ENCODE measurements at regions not wholly inside any gene's neighbourhood (a gene's known extent, or its start where the extent isn't known, plus 50 kb on each side); places are given as distances from the start of the nearest gene placed in this dataset.
"Not testable (repeated sequence)": the region's sequence is repeated elsewhere in the genome, so short reads cannot be mapped to it uniquely, and the experiment has no call there.

DNA sequence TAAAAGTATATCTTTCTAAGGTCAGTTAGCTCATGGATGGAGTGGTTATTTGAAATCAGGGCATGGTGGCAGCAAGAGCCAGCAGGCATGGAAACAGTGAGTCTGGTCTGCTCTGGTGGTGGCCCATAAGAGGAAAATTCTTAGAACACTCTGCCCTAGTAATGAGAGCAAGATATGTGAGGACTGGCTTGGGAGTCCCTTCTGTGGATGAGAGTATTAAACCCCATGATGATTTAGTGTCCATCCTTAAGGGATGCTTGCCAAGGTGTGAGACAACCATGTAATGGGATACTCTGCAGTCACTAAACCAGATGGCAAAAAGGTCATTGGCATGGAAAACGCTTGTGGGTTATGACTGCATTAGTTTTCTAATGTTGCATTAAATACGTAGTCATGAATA, 269.9 kb downstream of the BCL2L11 start:
- not testable (repeated sequence) for H3K27ac Mint-ChIP-seq (ENCODE audit: unreplicated experiment); DNase-seq (ENCODE audit: low read depth, low spot score); H3K36me3 Mint-ChIP-seq (ENCODE audit: low read depth); H3K4me1 Mint-ChIP-seq; H3K9me3 Mint-ChIP-seq; H3K4me3 Mint-ChIP-seq; H3K27me3 Mint-ChIP-seq (ENCODE audit: low read depth)

DNA sequence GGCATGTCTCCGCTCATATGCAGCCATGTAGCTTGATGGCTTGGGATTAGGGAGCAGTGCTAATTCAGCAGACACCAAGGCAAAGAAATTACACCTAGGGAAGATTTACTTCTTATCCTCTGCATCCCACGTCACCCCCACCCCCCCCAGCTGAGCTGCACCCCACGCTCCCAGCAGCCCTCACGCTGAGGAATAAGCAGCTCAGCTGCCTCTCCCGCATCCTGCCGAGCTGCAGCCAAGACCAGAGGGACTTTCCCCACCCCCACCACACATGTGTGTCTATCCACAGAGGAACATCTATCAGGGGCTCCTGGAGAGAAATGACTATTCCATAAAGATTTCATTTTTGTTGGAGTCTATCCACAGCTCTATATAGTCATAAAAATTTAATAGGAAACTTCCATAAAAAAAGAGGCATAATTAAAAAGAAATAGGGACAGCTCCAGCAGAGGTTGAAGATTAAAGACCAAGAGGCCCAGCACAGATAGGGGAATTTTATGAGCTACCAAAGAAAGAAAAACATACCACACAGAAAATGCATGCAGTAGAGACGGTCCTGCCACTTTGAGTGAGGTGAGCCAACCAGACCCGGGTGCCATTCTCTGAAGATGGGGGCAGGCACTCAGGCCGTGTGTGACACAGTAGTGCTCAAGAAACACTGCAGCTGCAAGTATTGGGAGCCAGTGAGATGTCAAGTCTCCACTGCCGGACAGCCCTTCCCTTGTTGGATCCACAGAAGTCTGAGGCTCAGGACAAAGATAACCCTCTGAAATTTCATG, 274.8 kb downstream of the BCL2L11 start:
- not testable (repeated sequence) for H3K9me3 Mint-ChIP-seq; H3K27me3 Mint-ChIP-seq (ENCODE audit: low read depth); DNase-seq (ENCODE audit: low read depth, low spot score); H3K27ac Mint-ChIP-seq (ENCODE audit: unreplicated experiment); H3K36me3 Mint-ChIP-seq (ENCODE audit: low read depth); H3K4me1 Mint-ChIP-seq; H3K4me3 Mint-ChIP-seq

- H3K27ac Mint-ChIP-seq (ENCODE audit: unreplicated experiment); H3K27me3 Mint-ChIP-seq (ENCODE audit: low read depth); H3K9me3 Mint-ChIP-seq; H3K36me3 Mint-ChIP-seq (ENCODE audit: low read depth); H3K4me1 Mint-ChIP-seq; DNase-seq (ENCODE audit: low read depth, low spot score); H3K4me3 Mint-ChIP-seq: not testable (repeated sequence)
Measured at GRCh38 chr2:111400598-111401253, 280.0 kb downstream of the BCL2L11 start.

DNA sequence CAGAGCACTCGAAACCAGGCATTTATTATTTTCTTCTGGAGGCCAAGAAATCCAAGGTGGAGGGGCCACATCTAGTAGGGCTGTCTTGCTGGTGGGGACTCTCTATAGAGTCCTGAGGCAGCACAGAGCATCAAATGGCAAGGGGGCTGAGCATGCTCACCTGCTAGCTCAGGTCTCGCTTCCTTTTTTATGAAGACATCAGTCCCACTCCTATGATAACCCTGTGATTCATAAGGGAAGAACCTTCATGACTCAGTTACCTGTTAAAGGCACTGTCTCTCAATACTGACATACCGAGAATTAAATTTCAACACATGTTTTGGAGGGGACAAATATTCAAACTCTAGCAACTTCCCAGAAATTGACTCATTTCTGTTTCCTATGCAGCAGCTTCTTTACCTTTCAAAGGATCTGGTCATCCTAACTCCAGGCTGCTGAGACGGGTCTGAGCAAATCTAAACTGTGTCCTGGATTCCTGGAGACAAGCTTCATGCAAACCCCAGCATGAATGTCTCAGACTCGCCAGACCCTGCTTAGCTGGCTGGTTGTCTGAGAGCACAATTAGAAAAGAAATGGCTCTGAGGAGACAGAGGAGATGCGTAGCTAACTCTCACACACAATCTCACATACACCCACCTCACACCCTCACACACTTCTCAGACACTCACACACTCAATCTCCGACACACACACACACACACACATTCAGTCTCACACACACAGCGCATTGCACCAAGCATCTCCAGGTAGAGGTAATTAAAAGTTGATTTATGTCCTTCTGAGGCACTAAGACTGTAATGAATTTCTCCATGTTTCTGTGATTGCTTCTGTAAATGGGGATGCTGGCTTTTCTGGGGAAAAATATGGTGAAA, 280.8 kb downstream of the BCL2L11 start:
- peak overlapping the region; percentile 5 for H3K27ac Mint-ChIP-seq (ENCODE audit: unreplicated experiment)
- not testable (repeated sequence) for H3K9me3 Mint-ChIP-seq; DNase-seq (ENCODE audit: low read depth, low spot score); H3K27me3 Mint-ChIP-seq (ENCODE audit: low read depth); H3K4me1 Mint-ChIP-seq; H3K36me3 Mint-ChIP-seq (ENCODE audit: low read depth); H3K4me3 Mint-ChIP-seq

- not testable (repeated sequence) for H3K27me3 Mint-ChIP-seq (ENCODE audit: low read depth); DNase-seq (ENCODE audit: low read depth, low spot score); H3K36me3 Mint-ChIP-seq (ENCODE audit: low read depth); H3K4me1 Mint-ChIP-seq; H3K27ac Mint-ChIP-seq (ENCODE audit: unreplicated experiment); H3K4me3 Mint-ChIP-seq; H3K9me3 Mint-ChIP-seq
Measured at GRCh38 chr2:111402450-111402849, 281.7 kb downstream of the BCL2L11 start.

- H3K27me3 Mint-ChIP-seq (ENCODE audit: low read depth); H3K36me3 Mint-ChIP-seq (ENCODE audit: low read depth); H3K27ac Mint-ChIP-seq (ENCODE audit: unreplicated experiment); H3K9me3 Mint-ChIP-seq; H3K4me1 Mint-ChIP-seq; DNase-seq (ENCODE audit: low read depth, low spot score); H3K4me3 Mint-ChIP-seq: not testable (repeated sequence)
Measured at GRCh38 chr2:111403287-111403686, 282.6 kb downstream of the BCL2L11 start.

DNA sequence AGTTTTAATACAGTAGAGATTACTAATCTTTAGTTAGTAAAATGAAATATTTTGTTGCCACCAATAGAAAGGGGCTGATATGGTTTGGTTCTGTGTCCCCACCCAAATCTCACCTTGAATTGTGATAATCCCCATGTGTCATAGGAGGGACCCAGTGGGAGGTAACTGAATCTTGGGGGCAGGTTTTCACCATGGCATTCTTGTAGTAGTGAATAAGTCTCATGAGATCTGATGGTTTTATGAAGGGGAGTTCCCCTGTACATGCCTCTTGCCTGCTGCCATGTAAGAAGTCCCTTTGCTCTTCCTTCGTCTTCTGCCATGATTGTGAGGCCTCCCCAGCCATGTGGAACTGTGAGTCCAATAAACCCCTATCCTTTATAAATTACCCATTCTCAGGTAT, 285.9 kb downstream of the BCL2L11 start:
- H3K27ac Mint-ChIP-seq (ENCODE audit: unreplicated experiment); DNase-seq (ENCODE audit: low read depth, low spot score); H3K9me3 Mint-ChIP-seq; H3K27me3 Mint-ChIP-seq (ENCODE audit: low read depth); H3K36me3 Mint-ChIP-seq (ENCODE audit: low read depth); H3K4me3 Mint-ChIP-seq; H3K4me1 Mint-ChIP-seq: not testable (repeated sequence)

DNA sequence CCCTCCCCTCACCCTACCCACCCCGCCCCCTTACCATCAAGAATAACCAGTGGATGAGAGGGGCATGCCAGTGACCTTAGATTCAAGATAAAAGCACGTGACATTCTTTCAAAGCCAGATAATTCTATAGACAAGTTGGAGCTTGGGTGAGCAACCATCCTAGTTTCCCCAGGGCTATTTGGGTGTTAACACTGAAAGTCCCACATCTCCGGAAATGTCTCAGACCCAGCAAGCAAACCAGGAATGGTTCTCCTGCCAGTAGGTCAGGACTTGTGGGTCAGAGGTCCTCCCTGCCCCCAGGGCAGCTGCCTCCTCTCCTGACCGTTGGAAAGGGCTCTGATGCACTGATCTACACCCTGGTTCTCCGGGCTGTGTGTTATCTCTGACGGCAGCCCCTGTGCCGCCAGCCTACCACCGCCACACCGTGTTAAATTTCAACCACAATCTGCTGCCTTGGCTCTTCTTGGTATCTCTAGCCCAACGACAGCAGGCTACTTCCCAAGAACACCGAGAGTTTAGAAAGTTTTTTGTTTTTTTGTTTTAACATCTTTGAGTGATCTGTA, 287.0 kb downstream of the BCL2L11 start:
- not testable (repeated sequence) for H3K4me1 Mint-ChIP-seq; H3K27me3 Mint-ChIP-seq (ENCODE audit: low read depth); H3K4me3 Mint-ChIP-seq; DNase-seq (ENCODE audit: low read depth, low spot score); H3K36me3 Mint-ChIP-seq (ENCODE audit: low read depth); H3K27ac Mint-ChIP-seq (ENCODE audit: unreplicated experiment); H3K9me3 Mint-ChIP-seq

GRCh38 chr2:111410868-111411406, 290.2 kb downstream of the BCL2L11 start:
- not testable (repeated sequence) for DNase-seq (ENCODE audit: low read depth, low spot score); H3K9me3 Mint-ChIP-seq; H3K27me3 Mint-ChIP-seq (ENCODE audit: low read depth); H3K36me3 Mint-ChIP-seq (ENCODE audit: low read depth); H3K4me1 Mint-ChIP-seq; H3K27ac Mint-ChIP-seq (ENCODE audit: unreplicated experiment); H3K4me3 Mint-ChIP-seq

DNA sequence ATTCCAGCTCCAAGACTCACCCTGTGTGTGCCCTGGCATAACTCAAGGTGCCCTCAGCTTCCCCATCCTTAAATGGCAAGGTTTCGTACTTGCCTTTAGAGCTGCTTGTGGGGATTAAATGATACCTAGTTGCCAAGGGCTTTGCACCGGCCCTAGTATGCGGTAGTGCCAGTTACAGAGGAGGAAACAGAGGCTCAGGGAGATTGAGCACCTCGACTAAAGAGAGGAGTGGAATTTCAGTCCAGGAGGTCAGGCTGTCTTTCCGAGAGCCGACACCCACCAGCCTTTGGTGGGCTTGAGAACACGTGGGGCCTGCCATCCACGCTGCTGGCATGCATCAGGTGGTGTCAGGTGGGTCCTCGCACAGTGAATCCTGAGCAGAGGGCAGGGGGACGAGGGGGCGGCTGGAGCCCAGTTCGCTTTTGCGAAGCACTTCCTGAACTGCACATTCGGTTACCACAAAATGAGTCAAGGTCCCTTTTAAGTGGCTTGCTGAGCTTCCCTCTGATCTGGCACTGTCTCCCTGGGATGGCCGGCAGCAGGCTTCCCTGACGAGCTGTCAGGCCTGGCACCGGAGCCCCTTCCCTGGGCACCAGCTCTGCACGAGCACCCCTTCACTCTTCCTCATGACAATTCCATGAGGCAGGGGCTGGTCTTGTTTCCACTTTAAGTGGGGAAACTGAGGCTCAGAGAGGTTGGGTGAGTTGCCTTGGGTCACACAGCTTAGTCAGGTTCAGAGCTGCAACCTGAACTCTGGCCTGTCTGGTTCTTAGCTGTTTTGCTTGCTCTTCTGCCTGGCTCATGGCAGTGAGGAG, 291.4 kb downstream of the BCL2L11 start:
- not testable (repeated sequence) for H3K36me3 Mint-ChIP-seq (ENCODE audit: low read depth); H3K4me1 Mint-ChIP-seq

GRCh38 chr2:111412841-111413650, 292.3 kb downstream of the BCL2L11 start:
- not testable (repeated sequence) for DNase-seq (ENCODE audit: low read depth, low spot score); H3K4me3 Mint-ChIP-seq; H3K36me3 Mint-ChIP-seq (ENCODE audit: low read depth); H3K4me1 Mint-ChIP-seq; H3K27ac Mint-ChIP-seq (ENCODE audit: unreplicated experiment); H3K27me3 Mint-ChIP-seq (ENCODE audit: low read depth); H3K9me3 Mint-ChIP-seq

More for the DNA sequence above, 291.4 kb downstream of the BCL2L11 start:
- H3K27me3 Mint-ChIP-seq (ENCODE audit: low read depth); H3K9me3 Mint-ChIP-seq; H3K4me3 Mint-ChIP-seq; DNase-seq (ENCODE audit: low read depth, low spot score); H3K27ac Mint-ChIP-seq (ENCODE audit: unreplicated experiment): not testable (repeated sequence)

GRCh38 chr2:111413950-111414349, 293.2 kb downstream of the BCL2L11 start:
- not testable (repeated sequence) for H3K27me3 Mint-ChIP-seq (ENCODE audit: low read depth); DNase-seq (ENCODE audit: low read depth, low spot score)

More at GRCh38 chr2:111413950-111414349, 293.2 kb downstream of the BCL2L11 start:
- H3K36me3 Mint-ChIP-seq (ENCODE audit: low read depth); H3K9me3 Mint-ChIP-seq; H3K4me3 Mint-ChIP-seq; H3K27ac Mint-ChIP-seq (ENCODE audit: unreplicated experiment); H3K4me1 Mint-ChIP-seq: not testable (repeated sequence)

Data from neural crest cell (in vitro differentiated cells).